H1 (cell line): ENCODE measurements at regions not wholly inside any gene's neighbourhood (a gene's known extent, or its start where the extent isn't known, plus 50 kb on each side); places are given as distances from the start of the nearest gene placed in this dataset.

Experiments
- CHD7 ChIP-seq: fragments of 300-600 bp; sonication (generic); IDR thresholded peaks from 2 replicates; pipeline ENCODE4 v1.7.1; 2012; ENCODE audit warnings: low read length, moderate library complexity, mild to moderate bottlenecking, inconsistent platforms; ENCODE audit not compliant: insufficient replicate concordance
- SIX5 ChIP-seq: IDR thresholded peaks from 2 replicates; pipeline ENCODE4 v1.6.1; 2011; ENCODE audit warnings: mild to moderate bottlenecking, low read depth, low read length
- SP2 ChIP-seq: IDR thresholded peaks from 2 replicates; pipeline ENCODE4 v1.6.1; 2012; ENCODE audit warnings: mild to moderate bottlenecking, low read length, inconsistent platforms

GRCh38 chr15:53884441-53884840 is 93.8 kb upstream of the UNC13C start (continued):
- TF ChIP-seq CHD7: no peak
- TF ChIP-seq SIX5: no peak
- no peak for TF ChIP-seq SP2
